ENCODE measurements at regions not wholly inside any gene's neighbourhood (a gene's known extent, or its start where the extent isn't known, plus 50 kb on each side); places are given as distances from the start of the nearest gene placed in this dataset.

DNA sequence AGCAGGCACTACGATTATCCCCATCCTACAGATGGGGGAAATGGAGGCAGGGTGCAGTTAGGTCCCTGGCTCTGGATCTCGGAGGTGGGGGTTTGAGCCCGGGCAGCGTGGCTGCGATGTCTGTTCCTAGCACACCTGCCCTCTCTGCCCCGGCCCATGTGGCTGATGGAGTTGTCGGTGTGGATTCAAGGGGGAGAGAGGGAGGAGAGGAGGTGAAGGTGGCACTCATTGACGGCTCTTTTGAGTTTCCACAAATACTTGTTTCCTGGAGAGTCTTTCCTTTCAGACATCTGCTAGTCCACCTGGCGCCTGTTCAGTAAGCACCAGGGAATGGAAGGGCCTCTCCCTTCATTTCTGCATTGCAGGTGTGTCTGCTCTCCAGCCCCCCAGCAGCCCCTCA lies 69.9 kb downstream of the ARHGEF18 start:
- Histone ChIP-seq H3K4ac (ENCODE audit: low read depth, low read length) (no peak overlapping the region), H3K14ac (ENCODE audit: insufficient read depth, low read length) (no peak overlapping the region), H2AFZ (ENCODE audit: low read length) (no peak overlapping the region), H3K9me3 (ENCODE audit: control insufficient read depth, low read depth, low read length) (no peaks in the 10 kb centered on the region), H2BK12ac (ENCODE audit: insufficient read length, low read depth, low read length) (no peak overlapping the region), H3K56ac (ENCODE audit: insufficient read length, low read depth, low read length) (no peak overlapping the region), H2BK120ac (ENCODE audit: low read depth, low read length, poor library complexity, severe bottlenecking) (no peak overlapping the region), H3K4me2 (ENCODE audit: insufficient read depth, insufficient read length, low read length) (no peak overlapping the region), H3K79me1 (ENCODE audit: insufficient read depth, low read depth, low read length, poor library complexity, severe bottlenecking) (no peaks in the 10 kb centered on the region), H4K20me1 (ENCODE audit: control insufficient read depth, insufficient read depth, insufficient read length) (no peaks in the 10 kb centered on the region), H3K23ac (ENCODE audit: insufficient read length, low read depth, low read length) (no peak overlapping the region), H3K23me2 (ENCODE audit: insufficient read length, low read depth, low read length, poor library complexity, severe bottlenecking) (no peaks in the 10 kb centered on the region), H4K5ac (ENCODE audit: insufficient read length, low read depth, low read length) (no peak overlapping the region), H3K79me2 (ENCODE audit: insufficient read depth, low read length) (peaks cover 3% of the 10 kb centered on the region; the same call in 1 of the 2 replicates), H2BK20ac (ENCODE audit: low read depth, low read length, poor library complexity, severe bottlenecking) (no peak overlapping the region), H3K27me3 (ENCODE audit: insufficient read depth, low read length) (no peaks in the 10 kb centered on the region), H4K91ac (ENCODE audit: insufficient read length, low read depth, low read length) (no peak overlapping the region), H2AK5ac (ENCODE audit: insufficient read length, low read length) (no peak overlapping the region), H3K27ac (ENCODE audit: insufficient read length, low read depth, low read length) (no peak overlapping the region), H2BK5ac (ENCODE audit: insufficient read length, low read length) (no peak overlapping the region), H3K18ac (ENCODE audit: insufficient read length, low read depth, low read length) (no peak overlapping the region), H3T11ph (ENCODE audit: low read length) (no peak overlapping the region), H2BK15ac (ENCODE audit: low read depth, low read length) (no peak overlapping the region), H3K4me1 (ENCODE audit: insufficient read depth, low read length) (no peaks in the 10 kb centered on the region), H3K9ac (ENCODE audit: extremely low read depth, insufficient read length, low read length) (no peak overlapping the region), H4K8ac (replicated peaks; ENCODE audit: insufficient read length, low read depth, low read length) (no peak overlapping the region)
- WGBS (ENCODE audit: extremely low coverage, insufficient read length, low lambda C conversion rate) = no CpG with 5 or more reads among the region's 9 CpGs
- Mint-ChIP-seq H3K9me3 (no peaks in the 10 kb centered on the region), H3K4me1 (peaks cover 16 to 17% of the 10 kb centered on the region in 2 experiments), H3K27ac (peak overlapping the region in 2 of 3 experiments; percentile 31 to 73; a peak in 2 of 7 replicates), H3K27me3 (ENCODE audit: low read depth) (no peaks in the 10 kb centered on the region; the same call in 1 of the 2 replicates), H3K36me3 (ENCODE audit: insufficient read depth in 1 of 3, low read depth in 3 of 3) (peaks cover 0 to 10% (median 3%) of the 10 kb centered on the region in 3 experiments; a peak in 5 of 7 replicates), H3K4me3 (no peak overlapping the region)
- DNase-seq = no peak
- TF ChIP-seq, protein P1, sequence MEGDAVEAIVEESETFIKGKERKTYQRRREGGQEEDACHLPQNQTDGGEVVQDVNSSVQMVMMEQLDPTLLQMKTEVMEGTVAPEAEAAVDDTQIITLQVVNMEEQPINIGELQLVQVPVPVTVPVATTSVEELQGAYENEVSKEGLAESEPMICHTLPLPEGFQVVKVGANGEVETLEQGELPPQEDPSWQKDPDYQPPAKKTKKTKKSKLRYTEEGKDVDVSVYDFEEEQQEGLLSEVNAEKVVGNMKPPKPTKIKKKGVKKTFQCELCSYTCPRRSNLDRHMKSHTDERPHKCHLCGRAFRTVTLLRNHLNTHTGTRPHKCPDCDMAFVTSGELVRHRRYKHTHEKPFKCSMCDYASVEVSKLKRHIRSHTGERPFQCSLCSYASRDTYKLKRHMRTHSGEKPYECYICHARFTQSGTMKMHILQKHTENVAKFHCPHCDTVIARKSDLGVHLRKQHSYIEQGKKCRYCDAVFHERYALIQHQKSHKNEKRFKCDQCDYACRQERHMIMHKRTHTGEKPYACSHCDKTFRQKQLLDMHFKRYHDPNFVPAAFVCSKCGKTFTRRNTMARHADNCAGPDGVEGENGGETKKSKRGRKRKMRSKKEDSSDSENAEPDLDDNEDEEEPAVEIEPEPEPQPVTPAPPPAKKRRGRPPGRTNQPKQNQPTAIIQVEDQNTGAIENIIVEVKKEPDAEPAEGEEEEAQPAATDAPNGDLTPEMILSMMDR (conservative IDR thresholded peaks at IDR 0.05) = no peak

Measured in H9 (cell line).